GM23338 (cell line): ENCODE measurements at regions not wholly inside any gene's neighbourhood (a gene's known extent, or its start where the extent isn't known, plus 50 kb on each side); places are given as distances from the start of the nearest gene placed in this dataset.

ENCODE experiments used
- ATAC-seq: fragments of 200-7000 bp; cut with Tn5 transposase; 3 replicates; pipeline ENCODE4 v1.9.1; 2020
- DNase-seq: peaks from one replicate; pipeline ENCODE4 v3.0.0-alpha.2; 2015; ENCODE audit warnings: low spot score
- H2AFZ ChIP-seq: fragments of 200-600 bp; sonication (generic); 2 replicates; pipeline ENCODE4 v1.8.0; 2016; ENCODE audit warnings: antibody characterized with exemption, mild to moderate bottlenecking, moderate library complexity
- H3F3A ChIP-seq: fragments of 200-600 bp; sonication (generic); replicated peaks from 2 replicates; pipeline ENCODE4 v1.8.0; 2017; ENCODE audit warnings: antibody characterized with exemption, mixed run types, low read depth
- H3K27ac ChIP-seq: fragments of 200-600 bp; sonication (generic); 2 replicates; pipeline ENCODE4 v1.6.1; 2016; ENCODE audit warnings: low read depth
- H3K27me3 ChIP-seq: fragments of 200-600 bp; sonication (generic); 2 replicates; pipeline ENCODE4 v1.8.0; 2016; ENCODE audit warnings: mild to moderate bottlenecking, mixed run types, moderate library complexity; ENCODE audit not compliant: insufficient read depth
- H3K36me3 ChIP-seq: fragments of 200-600 bp; sonication (generic); 2 replicates; pipeline ENCODE4 v1.8.0; 2016; ENCODE audit warnings: mild to moderate bottlenecking; ENCODE audit not compliant: insufficient read depth
- H3K4me1 ChIP-seq: fragments of 200-600 bp; sonication (generic); 2 replicates; pipeline ENCODE4 v1.8.0; 2016; ENCODE audit warnings: mild to moderate bottlenecking, moderate library complexity; ENCODE audit not compliant: insufficient read depth
- H3K4me2 ChIP-seq: fragments of 200-600 bp; sonication (generic); 2 replicates; pipeline ENCODE4 v1.7.1; 2017; ENCODE audit warnings: mixed run types
- H3K4me3 ChIP-seq: fragments of 200-600 bp; sonication (generic); 2 replicates; pipeline ENCODE4 v1.6.1; 2016; ENCODE audit warnings: mixed run types
- H3K79me2 ChIP-seq: fragments of 200-600 bp; sonication (generic); replicated peaks from 2 replicates; pipeline ENCODE4 v1.8.0; 2017; ENCODE audit warnings: mild to moderate bottlenecking; ENCODE audit not compliant: insufficient read depth
- H3K9me2 ChIP-seq: fragments of 200-600 bp; sonication (generic); 2 replicates; pipeline ENCODE4 v1.8.0; 2017; ENCODE audit not compliant: insufficient read depth
- H4K20me1 ChIP-seq: fragments of 200-600 bp; sonication (generic); replicated peaks from 2 replicates; pipeline ENCODE4 v1.8.0; 2017; ENCODE audit warnings: mild to moderate bottlenecking; ENCODE audit not compliant: insufficient read depth
- H3K27ac Mint-ChIP-seq: 2 replicates; pipeline ENCODE4 v1.8.0; 2020; ENCODE audit warnings: inconsistent platforms, mild to moderate bottlenecking, moderate library complexity, mixed read lengths
- H3K27me3 Mint-ChIP-seq: 3 replicates; pipeline ENCODE4 v1.8.0; 2022; ENCODE audit warnings: low read depth, mild to moderate bottlenecking, moderate library complexity, mixed read lengths, inconsistent platforms; ENCODE audit not compliant: insufficient read depth, poor library complexity
- H3K36me3 Mint-ChIP-seq: 3 replicates; pipeline ENCODE4 v1.8.0; 2021; ENCODE audit warnings: low read depth, mild to moderate bottlenecking, inconsistent platforms, moderate library complexity, mixed read lengths
- H3K4me1 Mint-ChIP-seq: 3 replicates; pipeline ENCODE4 v1.8.0; 2020; ENCODE audit warnings: mild to moderate bottlenecking, inconsistent platforms, mixed read lengths
- H3K4me3 Mint-ChIP-seq: 3 replicates; pipeline ENCODE4 v1.8.0; 2021; ENCODE audit warnings: moderate library complexity, mild to moderate bottlenecking, inconsistent platforms, mixed read lengths
- H3K9me3 Mint-ChIP-seq: 3 replicates; pipeline ENCODE4 v1.8.0; 2020; ENCODE audit warnings: moderate library complexity, mild to moderate bottlenecking, inconsistent platforms, mixed read lengths
- EZH2 ChIP-seq: fragments of 200-600 bp; sonication (generic); IDR thresholded peaks from one replicate; pipeline ENCODE4 v1.8.0; 2017; ENCODE audit warnings: antibody characterized with exemption, mild to moderate bottlenecking, low read depth; ENCODE audit not compliant: unreplicated experiment
- NANOG ChIP-seq: IDR thresholded peaks from 2 replicates; pipeline ENCODE4 v1.6.1; 2016; ENCODE audit warnings: antibody characterized with exemption, borderline replicate concordance
- ZNF462 ChIP-seq: fragments of 250-450 bp; sonication (Bioruptor Pico); IDR thresholded peaks from 2 replicates; pipeline ENCODE4 v1.5.0; 2020; ENCODE audit warnings: mild to moderate bottlenecking, moderate library complexity

GRCh38 chr17:14525551-14526455 lies 224.9 kb downstream of the HS3ST3B1 start:
- H3K4me3 Mint-ChIP-seq: peak overlapping the region; percentile 53
- Histone ChIP-seq H3F3A (no peaks in the 10 kb centered on the region), H3K4me3 (peak overlapping the region; percentile 30), H4K20me1 (no peaks in the 10 kb centered on the region), H3K4me1 (peaks cover 46% of the 10 kb centered on the region), H3K4me2 (peak overlapping the region; percentile 23), H3K9me2 (0 out of 2 replicates have a peak, but pooled peaks cover 6% of the 10 kb centered on the region), H3K36me3 (no peaks in the 10 kb centered on the region), H3K79me2 (no peaks in the 10 kb centered on the region), H2AFZ (no peak overlapping the region), H3K27me3 (no peaks in the 10 kb centered on the region), H3K27ac (peak overlapping the region; percentile 92)
- H3K27ac Mint-ChIP-seq: peak overlapping the region; percentile 94
- H3K4me1 Mint-ChIP-seq: peaks cover 47% of the 10 kb centered on the region
- no peaks in the 10 kb centered on the region for H3K27me3 Mint-ChIP-seq
- TF ChIP-seq ZNF462 (CRISPR knock-in tag) (peak; percentile 1; the same call in 1 of the 2 replicates), EZH2 (no peak), NANOG (peak; percentile 64; the same call in 1 of the 2 replicates)
- ATAC-seq: peak; percentile 80
- peak; percentile 85 for DNase-seq
- H3K36me3 Mint-ChIP-seq: peaks cover 9% of the 10 kb centered on the region; the same call in 2 of the 3 replicates
- peaks cover 9% of the 10 kb centered on the region; the same call in 2 of the 3 replicates for H3K9me3 Mint-ChIP-seq
